Stimulated activated CD8-positive, alpha-beta memory T cell treated with anti-CD3 and anti-CD28 coated beads, Interleukin-12 subunit alpha, Interleukin-12 subunit beta, amount 100 ng/mL, for 24 hours (primary cell): ENCODE measurements at regions not wholly inside any gene's neighbourhood (a gene's known extent, or its start where the extent isn't known, plus 50 kb on each side); places are given as distances from the start of the nearest gene placed in this dataset.

Experiments
- DNase-seq: peaks from one replicate; pipeline ENCODE4 v3.0.0-alpha.2; 2020; ENCODE audit errors: extremely low read depth

GRCh38 chr2:12828980-12829379, 112.2 kb downstream of the TRIB2 start:
- DNase-seq, result no peak

DNA sequence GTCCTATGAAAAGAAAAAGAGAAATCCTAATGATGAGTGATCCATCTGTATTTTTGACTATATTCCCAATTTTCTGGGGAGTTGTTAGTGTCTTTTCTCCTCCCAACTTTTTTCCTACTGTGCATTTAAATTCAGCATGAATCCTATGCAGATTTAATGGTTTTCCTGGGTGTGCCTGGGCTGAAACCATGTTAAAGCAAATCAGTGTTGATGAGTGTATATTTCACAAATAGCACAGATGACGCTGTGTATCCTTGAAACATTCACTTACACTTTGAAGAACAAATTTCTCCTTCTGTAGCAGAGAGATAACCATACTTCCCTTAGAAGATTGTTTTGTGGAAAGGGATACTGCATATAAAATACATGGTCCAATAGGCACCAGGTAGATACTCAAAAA, 114.3 kb downstream of the TRIB2 start:
- no peak for DNase-seq

DNA sequence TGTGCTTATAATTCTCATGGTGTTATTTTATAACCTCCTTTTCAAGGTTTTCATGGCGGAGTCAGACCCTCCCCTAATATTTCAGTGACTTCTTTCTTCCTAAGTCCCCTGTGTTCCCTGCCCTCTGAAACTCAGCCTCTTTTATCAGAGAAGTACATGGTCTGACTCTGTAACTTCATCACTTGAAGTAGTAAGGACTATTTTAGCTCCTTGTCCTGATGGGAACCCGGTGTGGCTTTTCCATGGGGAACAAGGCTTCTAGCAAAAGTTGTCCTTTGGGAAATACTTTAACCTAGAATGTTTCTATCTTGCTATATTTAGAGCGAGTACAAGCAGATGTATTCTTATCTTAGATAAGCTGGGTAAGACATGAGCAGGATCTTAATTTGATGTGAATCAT, 117.5 kb downstream of the TRIB2 start:
- DNase-seq, result no peak

GRCh38 chr2:12835733-12836132, 119.0 kb downstream of the TRIB2 start:
- DNase-seq, result no peak

DNA sequence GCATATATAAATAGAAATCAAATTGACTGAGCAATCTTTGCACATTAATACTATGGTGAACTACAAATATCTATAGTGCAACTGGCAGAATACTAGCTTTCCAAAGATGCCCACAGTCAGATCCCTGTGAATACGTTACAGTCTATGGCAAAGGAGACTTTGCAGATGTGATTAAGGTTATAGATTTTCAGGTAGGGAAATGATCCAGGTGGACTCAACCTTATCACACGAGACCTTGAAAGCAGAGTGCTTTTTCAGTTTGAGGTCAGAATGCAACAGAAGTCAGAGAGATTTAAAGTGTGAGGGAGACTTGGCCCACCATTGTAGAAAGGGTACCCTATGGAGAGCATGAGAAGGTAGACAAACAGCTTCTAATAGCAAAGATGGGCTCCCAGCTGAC, 122.6 kb downstream of the TRIB2 start:
- no peak for DNase-seq

- DNase-seq, result no peak
Observed at GRCh38 chr2:12841021-12841420, 124.3 kb downstream of the TRIB2 start.

GRCh38 chr2:12842917-12843316, 126.2 kb downstream of the TRIB2 start:
- DNase-seq, result no peak

- DNase-seq, result no peak
Observed at GRCh38 chr2:12844511-12844910, 127.8 kb downstream of the TRIB2 start.

- DNase-seq, result no peak
Observed at GRCh38 chr2:12847694-12848575, 131.2 kb downstream of the TRIB2 start.

DNA sequence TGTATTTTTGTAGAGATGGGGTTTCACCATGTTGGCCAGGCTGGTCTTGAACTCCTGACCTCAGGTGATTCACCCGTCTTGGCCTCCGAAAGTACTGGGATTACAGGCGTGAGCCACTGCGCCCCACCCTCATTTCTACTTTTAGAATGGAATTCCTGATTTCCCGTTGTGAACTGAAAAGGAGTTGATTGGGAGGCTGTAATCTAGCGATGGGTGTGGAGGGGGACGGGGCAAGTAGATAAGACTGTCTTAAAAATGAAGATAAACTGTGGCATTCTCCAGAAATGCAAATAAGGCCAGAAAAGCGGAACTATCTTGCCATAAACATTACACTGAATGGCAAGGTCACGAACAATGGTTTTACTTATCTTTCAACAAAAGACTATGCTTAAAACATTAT, 135.4 kb downstream of the TRIB2 start:
- no peak for DNase-seq

DNA sequence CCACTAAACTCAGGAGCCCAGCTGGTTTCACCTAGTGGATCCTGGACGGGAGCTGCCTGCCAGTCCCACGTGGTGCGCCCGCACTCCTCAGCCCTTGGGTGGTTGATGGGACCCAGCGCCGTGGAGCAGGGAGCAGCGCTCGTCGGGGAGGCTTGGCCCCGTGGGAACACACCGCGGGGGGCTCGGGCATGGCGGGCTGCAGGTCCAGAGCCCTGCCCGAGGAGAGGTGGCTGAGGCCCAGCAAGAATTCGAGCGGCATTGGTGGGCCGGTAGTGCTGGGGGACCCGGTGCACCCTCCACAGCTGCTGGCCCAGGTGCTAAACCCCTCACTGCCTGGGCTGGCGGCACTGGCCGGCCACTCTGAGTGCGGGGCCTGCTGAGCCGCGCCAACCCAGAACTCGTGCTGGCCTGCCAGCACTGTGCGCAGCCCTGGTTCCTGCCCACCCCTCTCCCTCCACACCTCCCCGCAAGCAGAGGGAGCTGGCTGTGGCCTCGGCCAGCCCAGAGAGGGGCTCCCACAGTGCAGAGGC, 137.3 kb downstream of the TRIB2 start:
- no peak for DNase-seq

DNA sequence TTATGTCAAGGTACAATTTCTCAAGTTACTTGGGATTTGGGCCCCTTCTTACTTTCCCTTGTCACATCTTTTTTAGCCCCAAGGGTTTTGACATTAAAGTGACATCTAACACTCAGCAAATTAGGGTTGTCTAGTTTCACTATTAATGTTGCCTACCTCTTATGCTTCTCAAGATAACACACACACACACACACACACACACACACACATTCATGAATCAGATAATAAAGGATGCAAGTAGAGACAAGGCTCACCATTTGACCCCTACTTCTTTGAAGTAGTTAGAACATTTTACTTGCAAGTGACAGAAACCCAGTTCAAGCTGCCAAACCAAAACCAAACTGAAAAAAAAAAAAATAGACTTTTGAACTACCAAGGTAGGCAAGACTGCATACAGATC, 138.8 kb downstream of the TRIB2 start:
- DNase-seq, result no peak

GRCh38 chr2:12856934-12857601, 140.3 kb downstream of the TRIB2 start:
- DNase-seq, result no peak

GRCh38 chr2:12857891-12858290, 141.2 kb downstream of the TRIB2 start:
- no peak for DNase-seq

DNA sequence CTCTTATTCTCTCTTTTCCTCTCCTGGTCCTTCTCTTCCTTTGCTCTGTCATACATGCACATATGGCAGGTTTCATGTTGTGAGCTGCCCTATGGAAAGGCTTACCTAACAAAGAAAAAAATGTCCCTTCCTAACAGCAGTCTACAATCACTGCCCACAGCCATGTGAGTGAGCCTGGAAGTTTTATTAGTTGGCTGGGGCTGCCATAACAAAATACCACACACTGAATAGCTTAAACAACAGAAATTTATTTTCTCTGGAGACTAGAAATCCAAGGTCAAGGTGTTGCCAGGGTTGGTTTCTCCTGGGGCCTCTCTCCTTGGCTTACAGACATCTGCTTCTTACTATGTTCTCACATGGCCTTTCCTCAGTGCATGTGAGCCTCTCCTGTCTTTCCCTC, 142.1 kb downstream of the TRIB2 start:
- no peak for DNase-seq

DNA sequence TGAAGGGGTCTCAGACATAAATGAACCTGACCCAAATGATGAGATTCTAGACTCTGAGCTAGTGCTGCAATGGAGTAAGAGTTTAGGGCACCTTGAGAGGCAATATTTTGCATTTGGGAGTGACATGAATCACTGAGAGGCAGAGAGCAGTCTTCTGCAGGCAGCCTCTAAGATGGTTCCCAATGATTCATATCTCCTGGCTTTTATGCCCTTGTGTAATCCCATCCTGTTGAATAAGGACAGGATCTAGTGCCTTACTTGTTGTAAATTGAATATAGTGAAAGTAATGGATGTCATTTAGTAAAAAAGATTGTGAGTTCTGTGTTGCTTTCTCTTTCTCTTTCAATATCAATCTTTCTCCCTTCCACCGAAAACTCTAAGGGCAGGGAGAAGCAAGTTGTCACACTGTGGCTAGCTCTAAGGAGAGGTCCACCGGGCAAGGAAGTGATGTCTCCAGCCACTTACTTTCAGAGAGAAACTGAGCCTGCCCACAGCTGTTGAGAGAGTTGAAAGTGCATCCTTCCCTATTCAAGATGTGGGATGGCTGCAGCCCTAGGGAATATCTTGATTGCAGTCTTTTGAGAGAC, 144.7 kb downstream of the TRIB2 start:
- no peak for DNase-seq

DNA sequence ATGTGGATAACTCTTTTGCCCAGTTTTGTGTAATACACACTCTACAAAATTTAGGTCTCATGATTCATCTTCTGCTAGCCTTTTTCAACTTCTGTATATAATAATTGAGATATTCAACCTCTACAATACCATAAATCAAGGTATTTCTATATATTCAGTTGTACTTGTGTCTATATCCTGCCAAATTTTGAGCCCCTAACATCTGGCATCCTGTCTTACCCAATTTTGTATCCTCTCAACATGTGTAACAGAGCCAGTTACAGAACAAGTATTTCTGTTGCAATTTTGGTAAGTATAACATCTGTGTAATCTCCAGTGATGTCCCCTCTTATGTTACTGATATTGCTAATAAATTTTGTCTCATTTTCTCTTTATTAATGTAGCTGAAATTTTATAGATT, 145.8 kb downstream of the TRIB2 start:
- DNase-seq, result no peak

- DNase-seq, result no peak
Observed at GRCh38 chr2:12863937-12864336, 147.2 kb downstream of the TRIB2 start.

DNA sequence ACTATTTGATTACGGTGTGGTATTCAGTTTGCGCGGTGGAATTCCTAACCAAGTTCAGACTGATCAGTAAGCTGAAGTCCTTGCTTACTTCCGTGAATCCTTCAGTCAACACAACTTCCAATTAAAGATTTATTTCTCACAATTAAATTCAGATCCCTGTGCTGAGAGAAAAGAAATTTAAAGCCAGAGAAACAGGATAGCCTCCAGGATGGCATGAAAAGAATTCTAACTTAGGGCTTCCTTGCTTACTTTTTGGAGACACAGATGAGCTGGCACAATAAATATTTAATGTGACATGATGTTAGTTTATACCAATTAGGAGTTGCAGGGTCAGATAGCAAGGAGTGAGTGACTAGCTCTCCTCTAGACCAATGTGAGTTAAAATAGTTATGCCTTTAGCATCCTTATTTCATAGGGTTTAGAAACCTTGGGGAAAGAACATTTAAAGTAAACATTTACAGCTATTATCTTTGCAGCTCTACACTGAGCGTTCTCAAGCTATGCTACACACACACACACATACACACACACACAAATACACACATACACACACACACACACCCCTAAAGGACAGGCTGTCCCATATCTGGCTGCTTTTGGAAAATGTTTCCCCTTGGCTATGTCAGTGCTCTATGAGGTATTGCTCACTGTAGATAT, 151.0 kb downstream of the TRIB2 start:
- no peak for DNase-seq

DNA sequence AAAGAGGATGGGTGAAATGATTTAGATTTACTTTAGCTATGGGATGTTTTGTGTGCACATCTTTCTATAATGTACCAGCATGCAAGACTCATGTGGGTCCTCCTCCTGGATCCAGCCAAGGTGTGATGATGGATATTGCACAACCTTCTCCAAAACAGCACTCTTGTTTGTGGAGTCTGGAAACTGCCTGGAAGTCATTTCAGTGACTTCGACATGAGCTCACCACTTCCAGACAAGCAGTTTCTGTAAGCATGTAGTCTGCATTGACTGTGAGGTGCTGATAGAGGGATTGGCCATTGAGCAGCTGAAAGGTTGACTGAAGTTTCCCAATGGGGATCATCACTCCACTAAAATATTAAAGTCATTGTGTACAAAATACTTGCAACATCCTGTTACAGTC, 154.0 kb downstream of the TRIB2 start:
- DNase-seq, result no peak

- no peak for DNase-seq
Observed at GRCh38 chr2:12871694-12872315, 155.1 kb downstream of the TRIB2 start.

GRCh38 chr2:12877761-12878160, 161.0 kb downstream of the TRIB2 start:
- no peak for DNase-seq
